ENCODE measurements at regions not wholly inside any gene's neighbourhood (a gene's known extent, or its start where the extent isn't known, plus 50 kb on each side); places are given as distances from the start of the nearest gene placed in this dataset.
"Not testable (repeated sequence)": the region's sequence is repeated elsewhere in the genome, so short reads cannot be mapped to it uniquely, and the experiment has no call there.

GRCh38 chr20:43327234-43327633, 130.5 kb upstream of the SRSF6 start:
- TF ChIP-seq POLR2AphosphoS5 (IDR thresholded peaks at IDR 0.05; ENCODE audit: low read depth); CTCF (IDR thresholded peaks at IDR 0.05; ENCODE audit: insufficient read depth, low read length); GABPA (IDR thresholded peaks at IDR 0.05; ENCODE audit: low read depth); REST (IDR thresholded peaks at IDR 0.05; ENCODE audit: insufficient replicate concordance, low read depth): not testable (repeated sequence)

Data from HL-60 (cell line).